Gastroesophageal sphincter (tissue), 4 donors: ENCODE measurements at regions not wholly inside any gene's neighbourhood (a gene's known extent, or its start where the extent isn't known, plus 50 kb on each side); places are given as distances from the start of the nearest gene placed in this dataset.

Experiments used
- ATAC-seq: fragments of 150-250 bp; one replicate; pipeline ENCODE4 v1.9.1; 2016; ENCODE audit warnings: mild to moderate bottlenecking, moderate library complexity
- H3K27ac ChIP-seq, 4 donors: fragments of 200-600 bp; sonication (generic) in 3 of 4; 1 replicate in 3 of 4; 2 replicates in 1 of 4; pipeline ENCODE4 v1.5.1; 2016 to 2019
- H3K27me3 ChIP-seq: fragments of 200-600 bp; sonication (generic); one replicate; pipeline ENCODE4 v1.5.1; 2019
- H3K36me3 ChIP-seq, 2 donors: fragments of 200-600 bp; sonication (generic); one replicate each; pipeline ENCODE4 v1.5.1; 2019; ENCODE audit warnings: control low read depth in 1 of 2
- H3K4me1 ChIP-seq, 3 donors: fragments of 200-600 bp; sonication (generic); 1 replicate in 2 of 3; 2 replicates in 1 of 3; pipeline ENCODE4 v1.5.1; 2016 to 2019; ENCODE audit warnings: control low read depth in 2 of 3
- H3K4me3 ChIP-seq, 2 donors: fragments of 200-600 bp; sonication (generic); one replicate each; pipeline ENCODE4 v1.5.1; 2019; ENCODE audit warnings: mild to moderate bottlenecking in 1 of 2, moderate library complexity in 1 of 2
- H3K9me3 ChIP-seq, 3 donors: fragments of 200-600 bp; sonication (generic); one replicate each; pipeline ENCODE4 v1.5.1; 2017 to 2019; ENCODE audit warnings: control low read depth in 2 of 3
- CTCF ChIP-seq, 4 experiments: fragments of 200-600 bp in 2 of 4; fragments of 450-650 bp in 2 of 4; sonication (generic) in 1 of 4; IDR thresholded peaks; one replicate each; pipeline ENCODE4 v1.5.1; 2017 to 2019; ENCODE audit warnings: antibody characterized with exemption in 4 of 4, mild to moderate bottlenecking in 2 of 4, moderate library complexity in 2 of 4
- EP300 ChIP-seq: sonication (generic); formaldehyde crosslinking; IDR thresholded peaks from one replicate; pipeline ENCODE4 v1.6.1; 2017; ENCODE audit warnings: antibody characterized with exemption, mild to moderate bottlenecking
- POLR2A ChIP-seq, 2 donors: fragments of 450-650 bp; IDR thresholded peaks; one replicate each; pipeline ENCODE4 v1.6.1; 2017; ENCODE audit warnings: antibody characterized with exemption in 2 of 2, mild to moderate bottlenecking in 2 of 2, moderate library complexity in 1 of 2
- POLR2AphosphoS5 ChIP-seq: sonication (generic); formaldehyde crosslinking; IDR thresholded peaks from one replicate; pipeline ENCODE4 v1.6.1; 2017; ENCODE audit warnings: antibody characterized with exemption
- WGBS, 2 donors: methylation state at CpG; one replicate each; pipeline ENCODE4 v1.1.5; 2018; ENCODE audit warnings: low coverage in 1 of 2; 5-methylcytosine and 5-hydroxymethylcytosine counted together

DNA sequence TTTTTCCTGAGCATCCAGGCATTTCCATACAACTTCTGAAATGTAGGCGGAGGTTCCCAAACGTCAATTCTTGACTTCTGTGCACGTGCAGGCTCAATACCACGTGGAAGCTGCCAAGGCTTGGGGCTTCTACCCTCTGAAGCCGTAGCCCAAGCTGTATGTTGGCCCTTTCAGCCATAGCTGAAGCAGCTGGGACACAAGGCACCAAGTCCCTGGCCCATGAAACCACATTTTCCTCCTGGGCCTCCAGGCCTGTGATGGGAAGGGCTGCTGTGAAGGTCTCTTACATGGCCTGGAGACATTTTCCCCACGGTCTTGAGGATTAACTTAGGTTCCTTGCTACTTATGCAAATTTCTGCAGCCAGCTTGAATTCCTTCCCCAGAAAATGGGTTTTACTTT is 103.6 kb downstream of the NREP start:
- Histone ChIP-seq H3K27me3 (no peaks in the 10 kb centered on the region), H3K9me3 (no peaks in the 10 kb centered on the region), H3K4me3 (no peak overlapping the region), H3K27ac (no peak overlapping the region), H3K4me1 (no peaks in the 10 kb centered on the region), H3K36me3 (no peaks in the 10 kb centered on the region)
- ATAC-seq: no peak
- 89 to 100% methylated on average over 1 to 4 of the region's 6 CpGs for WGBS, 2 donors
- TF ChIP-seq CTCF (IDR thresholded peaks at IDR 0.05): no peak
- no peak for TF ChIP-seq EP300
- no peak for TF ChIP-seq POLR2A (IDR thresholded peaks at IDR 0.05)
- no peak for TF ChIP-seq POLR2AphosphoS5

DNA sequence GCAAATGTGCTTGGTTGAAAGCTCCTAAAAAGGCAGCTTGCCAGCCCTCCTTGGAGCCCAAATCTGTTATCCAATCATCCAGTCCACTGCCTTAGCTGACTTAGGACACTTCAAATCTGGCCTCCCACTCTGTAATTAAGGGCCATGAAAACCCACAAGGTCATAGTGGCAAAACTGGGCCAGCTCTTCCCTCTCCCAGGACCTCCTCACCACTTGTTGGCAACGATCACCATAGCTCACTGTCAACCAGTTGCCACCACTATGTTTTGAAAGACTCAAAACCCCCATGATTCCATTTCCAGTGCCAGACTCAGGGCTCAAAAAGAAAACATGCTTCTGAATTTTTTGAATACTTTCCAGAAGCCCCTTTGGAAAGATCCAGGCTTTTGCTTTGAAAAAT is 107.5 kb downstream of the NREP start:
- ATAC-seq: no peak
- 83% methylated on average over 1 of the region's 1 CpG; no CpG with 5 or more reads in 1 of the 2 donors for WGBS, 2 donors
- TF ChIP-seq EP300: no peak
- no peak for TF ChIP-seq POLR2A (IDR thresholded peaks at IDR 0.05)
- TF ChIP-seq CTCF (IDR thresholded peaks at IDR 0.05): no peak
- TF ChIP-seq POLR2AphosphoS5: no peak

DNA sequence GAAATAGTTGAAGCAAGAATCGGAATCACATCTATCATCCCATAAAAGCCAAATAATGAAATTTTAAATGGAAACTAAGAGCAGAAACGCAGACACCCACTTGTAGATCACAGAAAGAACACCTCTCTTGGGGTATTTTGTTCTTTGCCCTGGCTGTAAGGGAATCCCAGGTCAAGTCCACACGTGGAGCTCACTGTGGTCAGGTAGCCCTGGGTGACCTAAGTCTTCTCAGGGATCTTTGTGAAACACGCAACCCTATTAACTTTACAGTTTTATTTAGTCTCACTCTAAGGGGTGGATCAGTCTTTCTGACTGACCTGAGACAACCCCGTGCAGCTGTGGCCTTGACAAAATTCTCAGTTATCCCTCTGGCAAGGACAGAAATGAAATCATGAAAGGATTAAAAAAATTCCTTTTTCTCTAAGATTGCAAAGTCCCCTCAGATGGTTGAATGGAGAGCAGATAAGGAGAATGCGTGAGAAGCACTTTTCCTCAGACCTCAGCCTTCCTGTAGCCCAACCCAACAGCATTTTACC is 111.6 kb downstream of the NREP start:
- Histone ChIP-seq H3K9me3 (no peaks in the 10 kb centered on the region), H3K4me3 (no peak overlapping the region), H3K27me3 (no peaks in the 10 kb centered on the region), H3K27ac (no peak overlapping the region), H3K36me3 (no peaks in the 10 kb centered on the region), H3K4me1 (peaks cover 0 to 11% (median 0%) of the 10 kb centered on the region in 3 donors)
- WGBS, 2 donors: 59 to 76% methylated on average over 5 to 6 of the region's 6 CpGs
- no peak for ATAC-seq
- TF ChIP-seq POLR2AphosphoS5 (no peak), POLR2A (IDR thresholded peaks at IDR 0.05) (no peak), CTCF (IDR thresholded peaks at IDR 0.05) (no peak), EP300 (no peak)

More for the DNA sequence above, 107.5 kb downstream of the NREP start:
- Histone ChIP-seq H3K27me3 (no peaks in the 10 kb centered on the region), H3K27ac (no peak overlapping the region), H3K9me3 (no peaks in the 10 kb centered on the region), H3K36me3 (no peaks in the 10 kb centered on the region), H3K4me3 (no peak overlapping the region), H3K4me1 (no peaks in the 10 kb centered on the region)

GRCh38 chr5:111643499-111643898 is 113.5 kb downstream of the NREP start:
- 46 to 59% methylated on average over 2 of the region's 2 CpGs for WGBS, 2 donors
- Histone ChIP-seq H3K4me1 (peaks cover 0 to 11% (median 0%) of the 10 kb centered on the region in 3 donors), H3K27me3 (no peaks in the 10 kb centered on the region), H3K4me3 (no peak overlapping the region), H3K9me3 (peaks cover 0 to 13% (median 0%) of the 10 kb centered on the region in 3 donors), H3K36me3 (no peaks in the 10 kb centered on the region), H3K27ac (no peak overlapping the region)
- TF ChIP-seq EP300: no peak
- no peak for TF ChIP-seq POLR2A (IDR thresholded peaks at IDR 0.05)
- no peak for TF ChIP-seq CTCF (IDR thresholded peaks at IDR 0.05)
- TF ChIP-seq POLR2AphosphoS5: no peak
- ATAC-seq: no peak

DNA sequence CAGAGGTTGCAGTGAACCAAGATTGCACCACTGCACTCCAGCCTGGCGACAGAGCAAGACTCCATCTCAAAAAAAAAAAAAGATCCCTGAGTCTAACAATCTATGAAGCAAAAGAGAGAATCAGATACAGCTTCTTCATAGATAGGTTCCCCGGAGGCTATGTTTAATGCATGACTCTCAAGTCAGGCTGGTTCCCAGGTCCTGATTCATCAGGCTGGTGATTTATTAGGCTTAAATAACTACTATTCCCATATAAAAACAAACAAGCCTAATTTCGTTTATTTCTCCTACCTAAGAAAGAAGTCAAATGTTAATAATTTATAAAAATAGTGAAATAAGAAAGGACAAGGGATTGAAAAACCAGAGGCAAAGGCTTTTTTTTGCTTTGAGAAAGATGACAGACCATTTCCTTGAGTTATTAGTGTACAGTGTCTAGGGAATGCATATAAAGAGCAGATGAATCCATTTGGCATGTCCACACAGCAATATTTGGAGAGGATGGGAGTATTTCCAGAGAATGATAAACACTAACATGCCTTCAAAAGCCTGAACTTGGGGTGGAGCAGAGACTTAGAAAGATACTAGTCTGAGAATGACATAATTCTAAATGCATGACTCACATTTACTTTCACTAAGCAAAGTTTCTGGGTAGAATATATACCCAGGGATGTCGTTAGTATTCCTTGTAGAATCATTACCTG is 115.3 kb downstream of the NREP start:
- H3K4me3 ChIP-seq: no peak overlapping the region
- no peaks in the 10 kb centered on the region for H3K27me3 ChIP-seq
- 25 to 27% methylated on average over 4 of the region's 4 CpGs for WGBS, 2 donors
- peaks cover 0 to 21% (median 0%) of the 10 kb centered on the region in 3 donors for H3K9me3 ChIP-seq
- no peaks in the 10 kb centered on the region for H3K36me3 ChIP-seq
- no peak overlapping the region for H3K27ac ChIP-seq
- TF ChIP-seq POLR2AphosphoS5 (no peak), POLR2A (IDR thresholded peaks at IDR 0.05) (no peak), EP300 (no peak), CTCF (IDR thresholded peaks at IDR 0.05) (no peak)
- peak; percentile 36 for ATAC-seq
- H3K4me1 ChIP-seq: peaks cover 0 to 11% (median 0%) of the 10 kb centered on the region in 3 donors
